ENCODE measurements at regions not wholly inside any gene's neighbourhood (a gene's known extent, or its start where the extent isn't known, plus 50 kb on each side); places are given as distances from the start of the nearest gene placed in this dataset.

DNA sequence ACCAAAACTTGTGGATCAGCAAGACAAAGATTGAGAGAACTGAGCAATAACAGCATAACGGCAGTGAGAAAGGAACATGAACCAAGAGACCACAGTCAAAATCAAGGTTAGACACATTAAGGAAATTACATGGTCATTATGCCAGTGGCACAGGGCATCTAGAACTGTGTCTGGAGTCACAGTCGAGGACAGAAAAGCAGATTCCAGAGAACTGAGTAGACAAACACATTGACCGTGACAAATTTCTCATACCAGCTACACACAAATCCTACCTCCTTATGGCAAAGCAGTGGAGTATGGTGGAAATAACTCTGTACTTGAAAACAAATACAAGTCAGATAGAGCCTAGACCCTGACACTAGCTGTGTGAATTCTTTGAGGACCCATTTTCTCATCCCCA, 367.3 kb downstream of the DUSP6 start:
- no peak for DNase-seq

DNA sequence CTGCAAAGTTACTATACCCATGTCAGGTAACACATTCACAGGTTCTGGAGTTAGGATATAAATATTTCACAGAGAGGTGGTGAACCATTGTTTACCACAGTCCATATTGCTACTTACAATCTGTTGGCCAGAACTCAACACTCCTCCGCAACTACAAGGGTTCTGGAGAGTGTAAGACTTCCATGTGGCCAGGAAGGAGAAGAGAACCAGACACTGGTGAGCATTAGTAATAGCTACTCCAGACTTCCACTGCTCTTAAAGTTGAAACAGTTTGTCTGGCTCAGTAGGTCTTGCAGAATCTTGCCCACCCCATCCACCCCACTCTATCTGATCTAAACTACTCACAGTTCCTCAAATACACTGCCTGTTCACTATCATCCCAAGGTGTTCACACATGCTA, 369.6 kb downstream of the DUSP6 start:
- DNase-seq = no peak

DNA sequence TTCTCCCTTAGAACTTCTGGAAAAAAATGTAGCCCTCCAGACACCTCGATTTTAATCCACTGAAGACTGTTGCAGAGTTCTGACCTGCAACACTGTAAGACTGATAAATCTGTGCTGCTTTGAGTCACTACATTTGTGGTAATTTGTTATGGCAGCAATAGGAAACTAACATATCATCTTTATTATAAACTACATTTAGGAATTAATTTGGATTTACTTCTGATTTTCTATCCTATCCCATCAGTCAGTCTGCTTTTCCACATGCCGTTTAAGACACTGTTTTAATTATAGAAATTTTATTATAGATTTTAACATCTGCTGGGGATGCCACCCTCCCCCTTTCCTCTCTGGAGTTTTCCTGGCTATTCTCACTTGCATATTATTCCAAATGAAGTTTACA, 375.2 kb downstream of the DUSP6 start:
- DNase-seq = no peak

DNA sequence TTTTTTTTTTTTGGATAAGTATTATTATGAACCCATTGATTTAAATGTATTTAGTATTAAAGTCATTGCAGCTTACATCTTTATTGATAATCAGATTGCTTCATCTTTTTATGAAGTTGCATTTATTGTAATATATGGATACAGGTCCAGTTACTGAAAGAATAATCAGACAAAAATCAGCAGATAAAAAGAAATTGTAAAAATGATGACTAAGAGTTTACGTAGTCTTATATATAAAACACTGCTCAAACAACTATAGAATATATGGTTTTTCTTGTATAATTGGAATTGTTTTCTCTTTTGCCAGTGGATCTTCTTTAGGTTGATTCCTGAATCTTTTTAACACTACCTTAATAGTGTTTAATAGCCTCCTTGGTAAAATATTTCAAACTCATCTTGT, 378.3 kb downstream of the DUSP6 start:
- no peak for DNase-seq

DNA sequence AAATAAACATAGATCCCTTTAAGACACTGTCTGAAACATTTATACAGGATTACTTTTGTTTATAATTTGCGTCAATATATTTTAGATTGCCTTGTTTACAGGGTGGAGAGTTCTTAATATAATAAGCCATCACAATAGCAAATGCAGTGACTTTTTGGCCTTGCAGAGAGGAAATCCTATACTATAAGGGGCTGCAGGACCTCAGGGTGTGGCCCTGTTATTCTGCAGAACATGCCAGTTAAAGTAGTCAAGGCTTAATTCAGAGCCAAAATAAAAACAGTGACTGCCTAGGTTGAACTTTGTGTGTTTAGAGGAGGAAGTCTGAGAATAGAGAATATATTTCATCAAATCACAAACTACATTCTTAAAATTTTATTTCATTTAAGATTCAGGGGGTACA, 381.6 kb downstream of the DUSP6 start:
- no peak for DNase-seq

DNA sequence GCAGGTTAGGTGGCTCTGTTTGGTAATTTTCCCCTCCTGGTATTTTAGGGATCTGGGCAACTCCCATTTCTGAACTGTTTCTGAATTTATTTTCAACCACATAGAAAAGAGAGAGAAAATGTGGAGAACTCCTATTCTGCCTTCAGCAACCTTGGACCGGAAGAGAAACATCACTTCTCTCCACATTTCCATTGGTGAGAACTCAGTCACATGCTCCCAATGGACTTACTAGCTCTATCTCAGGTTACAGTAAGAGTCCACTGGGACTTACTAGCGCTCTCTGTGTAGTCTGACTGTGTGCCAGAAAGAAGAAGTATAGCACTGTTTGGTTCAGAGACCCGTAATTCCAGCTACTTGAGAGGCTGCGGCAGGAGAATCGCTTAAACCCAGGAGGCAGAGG, 383.2 kb downstream of the DUSP6 start:
- no peak for DNase-seq

DNA sequence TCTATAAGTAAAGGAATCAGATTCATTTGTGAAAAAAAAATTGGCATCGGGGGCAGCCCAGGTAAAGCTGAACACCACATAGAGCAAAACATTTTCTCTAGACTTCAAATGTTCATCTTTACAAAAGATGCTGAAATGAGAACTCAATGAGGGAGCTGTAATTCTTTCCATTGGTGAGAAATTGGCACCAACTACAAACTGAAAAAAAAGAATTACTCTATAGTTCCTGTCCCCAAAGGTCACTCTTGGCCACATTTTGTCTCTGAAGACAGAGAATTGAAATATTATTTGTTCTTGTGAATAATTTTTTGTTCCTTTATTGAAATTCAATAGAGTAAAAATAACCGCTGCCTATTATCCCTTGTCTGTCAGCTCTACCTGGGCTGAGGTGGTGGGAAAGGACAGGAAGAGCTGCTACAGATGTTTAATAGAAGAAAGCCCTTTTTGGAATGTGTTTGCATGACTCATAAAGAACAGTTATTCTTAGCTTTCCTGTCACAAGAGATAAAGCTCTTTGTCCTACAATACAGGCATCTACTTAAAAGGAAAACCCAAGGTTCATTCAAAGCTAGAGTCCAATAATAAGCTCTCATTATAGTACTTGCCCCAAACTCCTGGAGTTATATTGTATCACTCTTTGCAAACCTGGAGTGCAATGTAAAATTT, 380.1 kb upstream of the KITLG start:
- DNase-seq = no peak

DNA sequence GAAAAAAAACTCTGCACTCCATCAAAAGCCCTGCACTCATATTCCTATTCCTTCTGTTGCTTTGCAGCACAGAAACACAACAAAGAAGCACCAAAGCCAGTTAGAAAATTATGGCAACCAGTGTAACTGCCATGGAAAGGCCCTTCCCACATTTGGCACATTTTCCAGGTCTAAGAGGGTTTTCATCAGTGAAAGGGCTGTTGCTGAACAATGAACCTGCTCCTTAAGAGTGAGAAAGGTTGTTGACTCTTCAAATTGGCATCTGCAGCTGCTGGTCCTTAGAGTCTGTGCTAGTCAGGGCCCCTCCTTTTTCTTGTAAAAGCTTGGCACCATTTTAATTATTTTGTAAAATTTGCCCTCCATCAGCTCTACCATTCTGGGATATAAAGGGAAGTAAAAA, 378.7 kb upstream of the KITLG start:
- DNase-seq = peak; percentile 87

DNA sequence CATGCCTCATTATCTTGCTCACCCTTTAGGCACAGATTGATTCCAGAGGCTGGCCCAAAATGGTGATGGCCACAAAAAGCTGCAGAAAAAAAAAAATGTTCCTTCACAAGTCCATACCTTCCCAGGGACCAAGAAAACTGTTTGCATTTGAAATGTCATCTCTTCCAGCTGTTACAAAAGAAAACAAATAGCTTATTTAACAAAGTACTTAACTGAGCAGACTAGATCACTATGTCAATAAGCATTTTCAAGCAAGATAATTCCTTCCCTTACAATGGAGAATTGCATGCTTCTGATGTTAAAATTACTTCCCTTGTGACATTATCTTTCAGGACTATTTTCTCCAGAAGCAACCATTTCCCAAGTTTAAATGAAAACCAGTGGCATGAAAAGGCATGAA, 377.9 kb upstream of the KITLG start:
- peak; percentile 79 for DNase-seq

DNA sequence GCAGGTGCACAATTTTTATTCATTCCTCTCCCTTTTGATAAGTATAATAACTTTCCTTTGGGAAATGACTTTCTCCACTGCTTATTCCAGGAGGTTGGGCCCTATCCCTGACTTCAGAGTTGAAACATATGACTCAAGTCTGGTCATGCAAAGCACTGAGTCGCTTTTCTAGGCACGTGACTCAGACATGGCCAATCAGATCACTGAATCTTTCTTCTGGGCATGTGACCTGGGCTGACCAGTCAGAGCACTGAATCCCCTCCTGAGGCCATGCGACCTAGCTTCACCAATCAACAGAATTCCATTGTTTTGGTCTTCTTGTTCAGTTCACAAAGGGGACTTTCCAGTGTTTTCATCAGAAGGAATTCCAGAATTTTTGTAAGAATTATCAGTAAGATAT, 377.1 kb upstream of the KITLG start:
- no peak for DNase-seq

DNA sequence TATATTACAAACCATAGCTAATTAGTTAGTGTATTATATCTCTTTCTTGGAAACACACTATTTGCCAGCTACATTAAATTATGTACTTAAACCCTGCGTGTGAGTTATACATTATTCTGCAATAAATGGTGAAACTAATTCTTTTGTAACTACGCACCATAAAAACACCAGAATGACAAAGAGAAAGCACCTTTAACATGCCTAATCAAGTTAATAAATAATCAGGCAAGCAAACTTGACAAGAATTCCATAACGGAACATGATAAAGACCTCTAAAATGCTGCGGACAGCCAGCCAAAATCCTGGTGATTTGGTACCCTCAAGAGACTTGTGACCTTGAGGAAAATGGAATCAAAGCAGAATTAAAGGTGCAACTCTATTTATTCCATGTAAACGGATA, 375.3 kb upstream of the KITLG start:
- DNase-seq = no peak

DNA sequence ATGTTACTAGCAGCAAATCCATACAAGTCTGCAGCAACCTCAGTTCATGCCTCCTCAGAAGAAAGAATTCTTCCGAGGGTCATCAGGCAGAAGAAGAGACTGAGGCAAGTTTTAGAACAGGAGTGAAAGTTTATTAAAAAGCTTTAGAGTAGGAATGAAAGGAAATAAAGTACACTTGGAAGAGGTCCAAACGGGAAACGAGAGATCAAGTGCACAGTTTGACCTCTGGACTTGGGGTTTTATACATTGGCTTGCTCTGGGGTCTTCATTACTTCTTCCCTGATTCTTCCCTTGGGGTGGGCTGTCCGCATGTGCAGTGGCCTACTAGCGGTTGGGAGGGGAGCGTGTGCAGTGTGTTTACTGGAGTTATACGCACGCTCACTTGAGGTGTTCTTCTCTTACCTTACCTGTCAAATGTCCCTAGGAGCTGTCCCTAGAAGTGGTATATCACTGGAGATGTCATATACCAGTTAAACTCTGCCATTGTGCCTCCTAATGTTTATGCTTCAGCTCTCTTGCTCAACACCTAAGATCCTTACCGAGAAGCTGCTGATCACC, 372.8 kb upstream of the KITLG start:
- DNase-seq = no peak

DNA sequence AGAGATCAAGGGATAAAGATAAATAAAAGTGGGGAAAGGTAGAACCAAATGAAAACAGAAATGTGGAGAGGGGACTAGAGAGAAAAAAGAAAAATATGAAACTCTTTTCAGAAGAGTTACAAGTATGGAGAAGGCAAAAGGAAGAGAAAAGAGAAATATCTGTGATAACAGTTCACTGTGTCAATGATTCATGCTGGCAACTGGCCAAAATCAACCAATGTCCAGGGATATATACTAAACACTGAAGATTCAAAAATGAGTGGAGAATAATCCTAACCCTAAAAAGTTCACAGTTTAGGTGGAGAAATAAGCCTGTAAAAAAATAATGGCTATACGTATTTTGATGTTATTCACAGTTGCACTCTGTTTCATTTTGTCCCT, 372.3 kb upstream of the KITLG start:
- peak; percentile 39 for DNase-seq

DNA sequence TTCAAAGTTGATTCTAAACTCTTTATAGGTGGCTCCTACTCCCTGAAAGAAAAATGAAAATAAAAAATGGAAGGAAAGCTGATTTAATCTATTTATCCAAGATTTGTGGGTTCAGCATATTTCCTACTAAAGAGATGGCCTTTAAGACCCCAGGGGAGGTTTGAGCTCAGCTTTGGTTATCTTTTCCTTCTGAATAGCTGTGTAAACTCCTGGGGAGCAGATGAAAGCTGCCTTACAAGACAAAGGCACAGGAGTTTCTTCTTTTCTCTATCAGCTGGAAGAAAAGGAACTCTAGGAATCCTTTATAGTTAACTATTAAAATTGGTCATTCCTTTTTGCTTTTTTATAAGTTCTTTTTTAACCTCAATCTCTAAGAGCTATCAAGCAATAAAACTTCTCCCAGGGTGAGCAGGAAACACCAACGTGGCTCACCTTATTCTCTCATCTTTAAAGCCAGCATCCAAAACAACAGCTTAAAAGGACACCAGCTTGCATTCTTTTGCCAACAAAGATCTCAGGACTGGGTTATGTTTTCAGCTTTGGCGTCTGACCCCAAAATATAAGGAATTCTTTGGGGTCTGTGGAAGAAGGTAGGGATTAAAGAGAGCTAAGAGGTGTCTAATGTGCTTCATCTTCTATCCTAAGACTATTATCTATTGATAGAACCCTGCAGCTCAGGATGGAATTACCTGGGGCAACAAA, 371.7 kb upstream of the KITLG start:
- DNase-seq = no peak

DNA sequence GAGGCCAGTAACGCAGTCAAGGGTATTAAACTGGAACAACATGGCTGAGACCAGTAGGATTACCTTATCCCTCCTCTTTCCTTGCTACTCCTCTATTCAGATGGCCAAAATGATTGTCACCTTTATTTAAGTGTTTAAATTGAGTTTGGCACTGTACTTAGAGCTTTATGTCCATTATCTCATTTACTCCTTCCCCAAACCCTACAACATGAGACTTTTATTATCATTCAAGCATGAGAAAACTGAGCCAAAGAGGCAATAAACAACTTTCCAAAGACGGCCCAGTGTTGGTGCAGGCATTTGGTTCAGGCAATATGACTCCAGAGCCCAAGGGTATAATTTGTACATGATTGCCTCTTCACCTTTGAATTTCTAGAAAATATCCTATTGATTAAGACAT, 370.9 kb upstream of the KITLG start:
- no peak for DNase-seq

DNA sequence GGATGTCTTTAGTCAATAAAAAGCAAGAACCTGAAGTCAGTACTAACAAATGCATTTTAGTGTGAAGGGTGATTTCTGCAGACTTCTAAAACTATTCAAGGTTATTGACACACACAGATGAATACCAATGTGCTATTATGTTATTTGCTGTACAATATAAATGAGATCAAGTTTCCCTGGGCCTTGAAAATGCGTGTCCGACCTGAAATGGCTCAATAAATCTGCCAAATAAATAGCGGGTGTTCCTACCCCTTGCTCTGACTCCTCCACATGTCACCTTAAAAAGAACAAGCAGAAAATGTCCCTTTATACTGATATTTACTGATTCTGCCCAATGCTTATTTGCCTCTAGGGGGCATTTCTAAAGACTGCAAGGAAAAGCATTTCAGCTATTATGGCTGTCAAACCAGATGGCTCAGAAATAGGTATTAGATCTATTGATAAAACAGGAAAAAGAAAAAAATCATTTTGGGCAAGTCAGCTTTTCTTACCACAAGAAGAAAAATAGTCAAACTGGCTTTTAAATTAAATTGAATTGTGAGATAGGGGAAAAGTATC, 367.3 kb upstream of the KITLG start:
- no peak for DNase-seq

DNA sequence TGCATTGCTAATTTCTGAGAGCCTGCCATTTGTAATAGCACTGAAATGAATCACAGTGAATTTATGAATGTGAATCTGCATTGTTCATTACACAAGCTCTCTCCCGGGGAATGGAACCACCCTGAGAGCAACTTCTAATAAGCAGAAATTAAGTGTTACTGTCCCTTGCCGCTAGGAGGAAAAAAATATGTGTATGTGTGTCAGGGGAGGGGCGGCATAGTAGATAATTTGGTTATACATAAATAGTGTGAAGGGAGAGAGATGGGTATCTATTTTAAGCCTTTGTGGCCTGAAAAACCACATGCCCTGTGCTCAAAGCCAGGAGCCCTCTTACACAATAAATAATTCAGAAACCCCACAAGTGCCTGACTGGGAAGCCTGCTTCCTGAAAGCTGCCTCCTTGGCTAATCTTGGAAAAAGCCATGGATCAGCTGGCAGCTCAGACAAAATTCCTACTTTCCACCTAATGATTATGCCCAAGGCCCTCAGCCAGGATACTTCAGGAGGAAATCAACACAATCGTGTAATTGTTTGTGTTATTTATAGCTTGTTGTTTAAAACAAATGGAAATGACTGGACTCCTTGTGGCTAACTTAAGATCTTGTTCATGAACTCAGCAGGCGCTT, 366.2 kb upstream of the KITLG start:
- DNase-seq = no peak

DNA sequence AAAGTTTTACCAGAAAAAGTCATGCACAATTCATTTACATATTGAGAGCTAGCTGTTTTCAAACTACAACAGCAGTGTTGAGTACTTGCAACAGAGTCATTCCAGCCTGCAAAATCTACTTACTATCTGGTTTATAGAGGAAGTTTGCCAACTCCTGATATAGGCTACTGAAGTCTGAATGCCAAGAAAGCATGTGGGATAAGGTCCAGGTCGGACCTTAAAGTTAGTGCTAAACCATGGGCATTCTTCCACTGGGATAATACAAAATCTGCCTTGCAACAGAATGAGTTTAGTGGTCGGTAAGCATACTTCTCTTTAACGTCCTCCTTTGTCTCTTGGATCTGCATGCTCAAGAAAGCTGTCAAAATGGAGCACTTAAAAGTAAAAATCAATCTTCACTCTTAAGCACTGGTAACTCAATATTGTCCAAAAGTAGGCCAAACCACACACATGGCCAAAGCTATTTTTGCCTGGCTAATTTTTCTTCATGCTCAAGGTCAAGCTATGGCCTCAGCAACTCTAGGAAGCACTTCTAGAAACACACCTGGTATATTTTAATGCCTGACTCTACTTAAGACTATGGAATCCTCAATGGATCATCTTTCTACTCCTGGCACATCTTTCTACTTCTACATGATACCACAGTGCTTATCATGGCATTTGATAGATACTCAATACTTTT, 364.9 kb upstream of the KITLG start:
- no peak for DNase-seq

DNA sequence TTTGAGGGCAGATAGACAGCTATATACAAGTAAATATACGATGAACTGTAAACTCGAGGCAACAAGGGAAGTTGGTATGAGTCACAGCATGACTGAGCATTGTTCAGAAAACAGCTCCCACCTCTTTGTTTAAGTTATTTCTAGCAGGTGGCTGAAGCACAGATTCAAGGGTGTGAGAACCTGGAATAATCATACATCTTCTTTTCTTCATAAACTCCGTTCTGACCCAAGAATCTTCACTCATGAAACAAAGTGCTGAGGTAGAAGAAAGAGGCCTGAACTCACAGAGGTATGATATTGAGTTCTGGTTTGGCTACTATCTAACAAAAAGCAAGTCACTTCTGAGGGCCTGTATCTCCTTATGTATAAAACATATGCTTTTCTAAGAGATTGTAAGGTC, 364.1 kb upstream of the KITLG start:
- DNase-seq = no peak

DNA sequence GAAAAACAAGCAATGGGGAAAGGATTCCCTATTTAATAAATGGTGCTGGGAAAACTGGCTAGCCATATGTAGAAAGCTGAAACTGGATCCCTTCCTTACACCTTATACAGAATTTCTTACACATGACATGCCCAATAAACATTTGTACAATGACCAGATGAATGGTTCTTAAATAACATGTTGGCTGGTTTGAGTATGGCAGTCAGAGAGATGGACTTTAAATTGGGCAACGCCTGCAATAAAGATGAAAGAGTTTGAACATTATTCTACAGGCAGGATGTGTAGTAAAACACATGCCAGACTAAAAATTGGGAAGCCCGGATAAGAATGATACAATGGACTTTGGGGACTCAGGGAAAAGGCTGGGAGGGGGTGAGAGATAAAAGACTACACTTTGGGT, 360.6 kb upstream of the KITLG start:
- DNase-seq = no peak

DNA sequence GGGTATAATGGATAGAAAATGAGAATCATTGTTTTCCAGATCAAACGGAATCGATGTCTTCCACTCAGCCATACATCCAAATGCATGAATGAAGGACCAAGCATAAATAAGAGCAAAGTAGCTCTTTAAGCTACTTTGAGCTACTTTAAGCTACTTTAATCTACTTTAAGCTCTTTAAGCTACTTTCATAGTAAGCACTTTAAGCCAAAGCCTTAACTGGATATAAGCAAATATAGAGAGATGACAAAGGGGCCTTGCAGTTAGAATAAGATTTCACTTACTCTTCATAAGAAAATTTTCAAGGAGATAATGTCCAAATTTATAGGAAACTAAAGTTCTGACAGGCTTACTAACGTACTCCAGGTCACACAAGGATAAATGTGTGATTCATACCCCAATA, 355.6 kb upstream of the KITLG start:
- DNase-seq = no peak

DNA sequence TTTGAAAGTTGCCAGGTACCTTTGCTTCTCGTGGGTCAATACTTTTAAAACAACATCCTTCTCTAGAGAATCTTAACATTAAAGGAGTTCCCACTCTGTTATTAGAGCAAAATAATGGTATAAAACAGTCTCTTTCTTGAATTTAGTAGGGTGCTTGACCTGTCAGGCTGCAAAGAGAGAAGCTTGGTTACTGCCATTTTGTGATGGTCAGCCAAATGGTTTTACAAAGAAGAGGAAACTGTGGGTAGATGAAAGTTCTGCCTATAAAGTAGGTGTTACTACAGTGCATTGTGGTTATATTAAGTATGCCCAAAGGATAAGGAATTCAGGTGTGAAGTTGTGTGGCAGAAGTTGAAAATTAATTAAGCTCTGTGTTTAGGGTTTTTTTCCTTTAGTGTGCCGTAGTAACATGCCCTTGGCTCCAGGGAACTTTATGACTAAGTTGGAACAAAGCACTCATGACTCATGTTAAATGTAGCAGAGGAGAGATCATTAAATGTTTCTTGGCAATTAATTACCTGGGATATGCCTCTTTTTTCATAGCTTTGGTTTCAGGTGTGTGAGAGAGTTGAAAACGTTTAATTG, 354.0 kb upstream of the KITLG start:
- no peak for DNase-seq

DNA sequence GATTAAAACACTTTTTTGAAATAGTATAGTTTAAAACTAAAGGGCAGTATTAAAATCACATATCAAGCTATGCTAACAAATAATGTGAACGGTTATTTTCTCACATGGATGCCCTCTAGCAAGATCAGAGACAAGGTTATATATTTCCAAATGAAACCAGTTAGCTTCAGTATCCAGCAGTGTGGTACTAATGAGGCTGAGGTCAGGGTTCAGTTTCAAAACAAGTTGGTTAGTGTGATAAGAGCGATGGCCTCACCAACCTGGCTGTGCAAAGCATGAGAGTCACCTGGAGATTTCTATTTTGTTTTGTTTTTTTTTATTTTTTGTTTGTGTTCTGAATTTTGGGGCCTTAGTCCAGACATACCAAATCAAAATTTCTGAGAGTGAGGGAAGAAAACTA, 352.2 kb upstream of the KITLG start:
- no peak for DNase-seq
